HG03095 (cell line): ENCODE measurements at regions not wholly inside any gene's neighbourhood (a gene's known extent, or its start where the extent isn't known, plus 50 kb on each side); places are given as distances from the start of the nearest gene placed in this dataset.
"Not testable (repeated sequence)": the region's sequence is repeated elsewhere in the genome, so short reads cannot be mapped to it uniquely, and the experiment has no call there.

ENCODE experiments used
- ATAC-seq: cut with Tn5 transposase; IDR thresholded peaks from one replicate; pipeline ENCODE4 v1.9.1; 2021; ENCODE audit warnings: moderate library complexity; ENCODE audit not compliant: unreplicated experiment

DNA sequence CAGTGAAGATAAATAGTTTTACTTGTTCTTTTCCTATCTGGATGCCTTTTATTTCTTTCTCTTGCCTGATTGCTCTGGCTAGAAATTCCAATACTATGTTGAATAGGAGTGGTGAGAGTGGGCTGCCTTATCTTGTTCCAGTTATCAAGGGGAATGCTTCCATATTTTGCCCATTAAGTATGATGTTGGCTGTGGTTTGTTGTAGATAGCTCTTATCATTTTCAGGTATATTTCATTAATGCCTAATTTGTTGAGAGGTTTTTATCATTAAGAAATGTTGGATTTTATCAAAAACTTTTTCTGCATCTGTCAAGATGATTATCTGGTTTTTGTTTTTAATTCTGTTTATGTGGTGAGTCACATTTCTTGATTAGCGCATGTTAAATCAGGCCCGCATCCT, 655.8 kb downstream of the NUP35 start:
- ATAC-seq = no peak

DNA sequence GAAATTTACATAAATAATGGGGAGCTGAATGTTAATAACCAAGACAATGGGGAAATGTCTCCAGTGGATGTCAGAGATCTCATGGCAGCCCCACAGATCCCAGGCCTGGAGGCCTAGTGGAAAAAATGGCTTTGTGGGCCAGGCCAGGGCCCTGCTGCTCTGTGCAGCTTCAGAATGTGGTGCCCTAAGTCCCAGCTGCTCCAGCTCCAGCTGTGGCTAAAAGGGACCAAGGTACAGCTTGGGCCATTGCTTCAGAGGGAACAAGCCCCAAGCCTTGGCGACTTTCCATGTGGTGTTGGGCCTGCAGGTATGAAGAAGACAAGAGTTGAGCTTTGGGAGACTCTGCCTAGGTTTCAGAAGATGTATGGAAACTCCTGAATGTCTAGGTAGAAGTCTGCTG, 658.2 kb downstream of the NUP35 start:
- ATAC-seq = no peak

DNA sequence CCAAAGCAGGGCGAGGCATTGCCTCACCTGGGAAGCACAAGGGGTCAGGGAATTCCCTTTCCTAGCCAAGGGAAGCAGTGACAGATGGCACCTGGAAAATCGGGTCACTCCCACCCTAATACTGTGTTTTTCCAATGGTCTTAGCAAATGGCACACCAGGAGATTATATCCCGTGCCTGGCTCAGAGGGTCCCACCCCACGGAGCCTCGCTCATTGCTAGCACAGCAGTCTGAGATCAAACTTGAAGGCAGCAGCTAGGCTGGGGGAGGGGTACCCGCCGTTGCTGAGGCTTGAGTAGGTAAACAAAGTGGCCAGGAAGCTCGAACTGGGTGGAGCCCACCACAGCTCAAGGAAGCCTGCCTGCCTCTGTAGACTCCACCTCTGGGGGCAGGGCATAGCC, 664.6 kb downstream of the NUP35 start:
- not testable (repeated sequence) for ATAC-seq

DNA sequence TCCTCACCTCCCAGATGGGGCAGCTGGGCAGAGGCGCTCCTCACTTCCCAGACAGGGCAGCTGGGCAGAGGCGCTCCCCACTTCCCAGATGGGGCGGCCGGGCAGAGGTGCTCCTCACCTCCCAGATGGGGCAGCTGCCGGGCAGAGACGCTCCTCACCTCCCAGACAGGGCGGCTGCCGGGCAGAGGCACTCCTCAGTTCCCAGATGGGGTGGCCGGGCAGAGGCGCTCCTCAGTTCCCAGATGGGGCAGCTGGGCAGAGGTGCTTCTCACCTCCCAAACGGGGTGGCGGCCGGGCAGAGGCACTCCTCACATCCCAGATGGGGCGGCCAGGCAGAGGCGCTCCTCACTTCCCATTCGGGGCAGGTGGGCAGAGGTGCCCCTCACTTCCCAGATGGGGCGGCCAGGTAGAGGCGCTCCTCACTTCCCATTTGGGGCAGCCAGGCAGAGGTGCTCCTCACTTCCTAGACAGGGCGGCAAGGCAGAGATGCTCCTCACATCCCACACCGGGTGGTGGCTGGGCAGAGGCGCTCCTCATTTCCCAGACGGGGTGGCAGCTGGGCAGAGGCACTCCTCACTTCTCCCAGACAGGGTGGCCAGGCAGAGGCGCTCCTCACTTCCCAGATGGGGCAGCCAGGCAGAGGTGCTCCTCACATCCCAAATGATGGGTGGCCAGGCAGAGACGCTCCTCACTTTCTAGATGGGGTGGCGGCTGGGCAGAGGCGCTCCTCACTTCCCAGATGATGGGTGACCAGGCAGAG, 668.1 kb downstream of the NUP35 start:
- not testable (repeated sequence) for ATAC-seq

DNA sequence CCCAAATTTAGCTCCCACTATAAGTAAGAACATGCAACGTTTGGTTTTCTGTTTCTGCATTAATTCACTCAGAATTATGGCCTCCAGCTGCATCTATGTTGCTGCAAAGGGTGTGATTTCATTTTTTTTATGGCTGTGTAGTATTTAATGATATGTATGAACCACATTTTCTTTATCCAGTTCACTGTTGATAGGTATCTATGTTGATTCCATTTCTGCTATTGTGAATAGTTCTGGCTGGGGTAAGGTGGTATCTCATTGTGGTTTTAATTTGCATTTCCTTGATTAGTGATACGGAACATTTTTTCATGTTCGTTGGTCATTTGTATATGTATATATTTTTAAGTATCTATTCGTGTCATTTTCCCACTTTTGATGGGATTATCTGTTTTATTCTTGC, 674.3 kb downstream of the NUP35 start:
- no peak for ATAC-seq

DNA sequence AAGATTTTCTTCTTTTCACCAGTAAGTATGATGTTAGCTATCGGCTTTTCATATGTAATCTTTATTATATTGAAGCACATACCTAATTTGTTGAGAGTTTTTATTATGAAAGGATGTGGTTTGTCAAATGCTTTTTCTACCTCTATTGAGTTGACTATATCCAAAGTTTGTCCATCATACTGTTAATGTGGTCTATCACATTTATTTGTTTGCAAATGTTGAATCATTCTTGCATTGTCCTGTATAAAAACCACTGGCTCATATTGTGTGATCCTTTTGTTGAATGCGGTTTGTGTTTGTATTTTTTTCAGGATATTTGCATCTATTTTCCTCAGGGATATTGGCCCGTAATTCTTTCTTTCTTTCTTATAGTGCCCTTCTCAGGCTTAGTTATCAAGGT, 675.5 kb downstream of the NUP35 start:
- ATAC-seq = no peak

DNA sequence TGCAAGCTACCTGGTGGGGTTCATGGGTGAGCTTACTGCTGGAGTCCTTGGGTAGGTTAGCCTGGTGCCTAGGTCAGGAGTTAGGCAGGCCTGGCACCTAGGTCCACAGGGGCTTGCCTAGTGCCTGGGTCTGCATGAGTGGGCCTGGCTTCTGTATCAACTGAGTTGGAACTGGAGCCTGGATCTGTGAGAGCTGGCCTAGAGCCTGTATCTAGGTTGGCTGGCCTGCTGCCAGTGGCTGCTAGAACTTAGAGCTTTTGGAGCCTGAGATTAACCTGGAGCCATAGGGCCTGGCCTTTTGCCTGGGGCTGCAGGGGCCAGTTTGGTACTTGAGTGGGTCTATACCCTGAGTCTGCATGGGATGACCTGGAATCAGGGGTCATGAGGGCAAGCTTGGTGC, 679.4 kb downstream of the NUP35 start:
- no peak for ATAC-seq

DNA sequence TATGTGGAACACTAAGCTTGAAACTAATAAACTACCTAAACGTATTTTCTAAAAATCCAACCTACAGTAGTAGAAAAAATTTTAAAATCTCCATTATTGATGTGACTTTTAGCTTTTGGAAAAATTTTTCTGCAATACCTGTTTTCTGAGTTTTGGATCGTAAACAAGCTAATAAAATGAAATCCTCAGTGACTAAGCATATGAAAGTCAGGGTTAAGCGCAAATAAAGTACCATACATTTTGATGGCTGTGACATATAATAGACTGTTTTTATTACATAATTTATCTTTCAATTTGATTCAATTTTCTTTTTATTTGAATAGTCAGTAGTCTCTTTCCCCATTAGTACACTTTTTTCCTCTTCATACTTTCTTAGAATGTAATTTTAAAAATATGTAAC, 683.6 kb downstream of the NUP35 start:
- ATAC-seq = no peak

DNA sequence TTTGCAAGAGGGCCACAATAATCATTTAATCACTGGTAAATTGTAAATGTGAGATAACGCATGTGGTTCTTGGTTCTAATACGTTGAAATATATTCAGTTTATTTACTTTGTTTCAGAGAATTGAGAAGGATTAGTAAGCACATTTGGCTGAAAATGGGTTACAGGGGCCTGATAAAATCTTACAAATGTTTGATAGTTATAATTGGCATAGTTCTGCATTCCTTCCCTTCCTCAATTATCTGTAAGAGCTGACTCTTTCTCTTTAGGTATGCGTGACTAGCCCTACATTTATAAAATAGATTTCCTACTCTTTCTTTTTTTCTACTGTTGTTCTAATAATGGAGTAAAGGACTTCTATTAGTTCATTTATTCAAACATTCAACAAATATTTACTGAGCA, 685.2 kb downstream of the NUP35 start:
- ATAC-seq = no peak

DNA sequence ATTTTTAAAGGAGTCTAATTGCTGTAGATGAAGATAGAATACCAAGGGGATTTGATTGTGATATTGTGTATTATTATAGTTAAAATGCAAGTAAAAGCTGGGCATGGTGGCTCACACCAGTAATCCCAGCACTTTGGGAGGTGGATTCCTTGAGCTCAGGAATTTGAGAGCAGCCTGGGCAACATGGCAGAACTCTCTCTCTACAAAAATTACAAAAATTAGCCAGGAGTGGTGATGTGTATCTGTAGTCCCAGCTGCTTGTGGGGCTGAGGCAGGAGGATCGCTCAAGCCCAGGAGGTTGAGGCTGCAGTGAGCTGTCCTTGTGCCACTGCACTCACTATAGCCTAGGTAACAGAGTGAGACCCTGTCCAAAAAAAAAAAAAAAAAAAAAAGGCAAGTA, 687.0 kb downstream of the NUP35 start:
- no peak for ATAC-seq

DNA sequence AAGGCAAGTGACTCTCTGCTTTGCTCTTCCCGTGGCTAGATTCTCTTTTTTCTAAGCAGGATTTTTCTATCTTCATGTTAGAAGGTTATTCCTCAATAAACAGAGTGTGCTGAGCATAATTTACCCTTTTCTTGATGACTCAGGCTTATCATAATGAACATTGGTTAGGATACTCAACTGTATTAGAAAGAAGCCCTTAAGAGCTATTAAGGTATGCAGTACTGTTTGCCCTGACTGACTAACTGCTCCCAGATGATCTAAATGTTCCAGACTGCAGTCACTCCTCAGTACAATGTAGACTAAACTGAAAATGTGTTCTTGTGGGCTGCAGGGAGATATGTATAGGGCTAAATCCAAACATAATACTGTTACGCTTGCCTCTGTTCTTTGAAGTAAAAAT, 687.8 kb downstream of the NUP35 start:
- ATAC-seq = no peak

DNA sequence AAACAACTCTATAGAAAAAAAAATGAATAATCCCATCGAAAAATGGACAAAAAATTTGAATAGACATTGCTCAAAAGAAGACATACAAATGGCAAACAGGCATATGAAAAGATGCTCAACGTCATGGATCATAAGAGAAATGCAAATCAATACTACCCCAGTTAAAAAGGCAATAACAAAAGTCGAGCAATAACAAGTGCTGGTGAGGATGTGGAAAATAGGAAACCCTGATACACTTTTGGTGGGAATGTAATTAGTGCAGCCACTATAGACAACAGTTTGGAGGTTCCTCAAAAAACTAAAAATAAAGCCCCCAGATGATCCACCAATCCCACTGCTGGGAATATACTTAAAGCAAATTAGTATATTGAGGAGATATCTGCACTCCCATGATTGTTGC, 701.5 kb downstream of the NUP35 start:
- ATAC-seq = no peak

DNA sequence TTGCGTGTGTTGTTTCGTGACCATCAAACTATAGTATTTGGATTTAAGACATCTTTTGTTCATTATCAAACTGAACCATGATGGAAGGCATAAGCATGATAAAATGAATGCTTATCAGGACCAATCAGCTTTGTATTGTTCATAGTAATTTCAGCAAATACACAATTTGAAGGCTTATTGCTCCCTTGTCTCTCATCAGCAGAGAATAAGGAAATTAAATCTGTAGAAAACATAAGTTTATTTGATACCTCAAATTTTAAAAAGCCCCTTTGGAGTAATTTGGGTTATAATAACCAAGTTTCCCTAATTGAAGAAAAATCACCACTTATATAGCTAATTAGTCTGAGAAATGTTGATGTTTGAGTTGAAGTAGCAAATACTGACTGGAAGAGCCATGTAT, 705.7 kb downstream of the NUP35 start:
- ATAC-seq = no peak

DNA sequence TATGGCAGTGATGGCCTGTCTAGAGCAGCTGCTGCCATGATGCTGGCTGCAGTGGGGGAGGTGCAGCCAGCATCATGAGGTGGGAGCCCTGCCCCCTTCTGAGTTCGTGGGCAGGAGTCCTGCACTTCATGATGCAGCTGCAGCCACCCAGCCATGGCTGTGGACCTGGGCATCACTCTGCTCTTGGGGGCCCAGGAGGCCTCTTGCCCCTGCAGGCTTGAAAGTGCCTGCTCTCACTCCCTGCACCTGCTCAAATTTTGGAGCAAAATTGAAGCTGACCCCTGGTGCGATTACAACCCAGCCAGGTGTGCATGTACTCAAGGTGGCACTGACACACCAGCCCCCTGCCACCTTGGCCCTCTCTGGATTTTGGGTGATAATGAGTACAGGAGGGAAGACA, 712.9 kb downstream of the NUP35 start:
- ATAC-seq = no peak

DNA sequence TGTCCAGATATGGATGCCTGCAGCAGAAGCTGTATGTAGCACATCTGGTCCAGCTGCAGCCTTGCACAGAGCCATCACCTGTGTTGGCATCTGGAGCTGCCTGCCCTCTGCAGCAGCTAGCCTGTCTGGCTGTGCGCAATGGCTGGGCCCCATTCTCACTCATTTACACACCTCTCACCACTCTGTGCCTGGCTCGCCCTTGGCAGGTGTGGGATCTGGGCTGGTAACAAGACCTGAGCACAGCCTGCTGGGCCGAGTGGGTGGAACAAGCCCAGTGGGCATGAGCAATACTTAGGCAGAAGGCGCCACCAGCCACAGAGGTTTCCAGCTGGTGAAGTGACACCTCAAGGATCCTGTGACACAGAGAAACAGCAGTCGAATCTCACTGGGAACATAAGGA, 714.1 kb downstream of the NUP35 start:
- no peak for ATAC-seq

DNA sequence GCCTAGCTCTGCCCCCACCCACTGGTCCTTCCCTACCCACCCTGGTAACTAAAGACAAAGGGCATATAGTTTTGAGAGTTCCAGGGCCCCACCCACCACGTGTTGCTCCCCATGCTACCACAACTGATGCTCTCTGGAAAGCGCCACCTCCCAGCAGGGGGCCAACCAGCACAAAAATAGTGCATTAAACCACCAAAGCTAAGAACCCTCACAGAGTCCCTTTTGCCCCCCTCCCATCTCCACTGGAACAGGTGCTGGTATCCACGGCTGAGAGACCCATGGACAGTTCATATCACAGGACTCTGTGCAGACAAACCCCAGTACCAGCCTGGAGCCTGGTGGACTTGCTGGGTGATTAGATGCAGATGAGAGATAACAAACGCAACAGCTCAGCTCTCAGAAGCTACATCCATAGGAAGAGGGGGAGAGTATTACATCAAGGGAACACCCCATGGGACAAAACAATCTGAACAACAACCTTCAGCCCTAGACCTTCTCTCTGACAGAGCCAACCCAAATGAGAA, 715.9 kb downstream of the NUP35 start:
- ATAC-seq = no peak

DNA sequence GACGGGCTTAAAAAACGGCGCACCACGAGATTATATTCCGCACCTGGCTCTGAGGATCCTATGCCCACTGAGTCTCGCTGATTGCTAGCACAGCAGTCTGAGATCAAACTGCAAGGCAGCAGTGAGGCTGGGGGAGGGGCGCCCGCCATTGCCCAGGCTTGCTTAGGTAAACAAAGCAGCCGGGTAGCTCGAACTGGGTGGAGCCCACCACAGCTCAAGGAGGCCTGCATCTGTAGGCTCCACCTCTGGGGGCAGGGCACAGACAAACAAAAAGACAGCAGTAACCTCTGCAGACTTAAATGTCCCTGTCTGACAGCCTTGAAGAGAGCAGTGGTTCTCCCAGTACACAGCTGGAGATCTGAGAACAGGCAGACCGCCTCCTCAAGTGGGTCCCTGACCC, 725.6 kb downstream of the NUP35 start:
- not testable (repeated sequence) for ATAC-seq

DNA sequence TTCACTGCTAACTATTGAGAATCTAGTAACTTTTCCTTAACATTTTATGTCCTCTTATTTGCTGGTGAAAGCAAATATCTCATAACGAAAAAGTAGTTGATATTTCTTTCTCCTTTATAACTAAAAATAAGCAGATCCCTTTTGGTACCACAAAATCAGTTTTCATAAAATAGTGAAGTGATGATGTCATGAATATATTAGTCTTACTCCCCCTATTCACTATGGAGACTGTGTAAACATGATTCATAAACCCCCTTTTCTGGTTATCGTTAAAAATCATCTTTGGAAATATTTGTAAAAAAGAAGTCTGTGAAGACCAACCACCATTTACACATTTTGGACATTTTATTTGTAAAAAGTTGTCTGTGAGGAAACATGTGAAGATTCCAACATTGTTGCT, 734.9 kb downstream of the NUP35 start:
- ATAC-seq = no peak

DNA sequence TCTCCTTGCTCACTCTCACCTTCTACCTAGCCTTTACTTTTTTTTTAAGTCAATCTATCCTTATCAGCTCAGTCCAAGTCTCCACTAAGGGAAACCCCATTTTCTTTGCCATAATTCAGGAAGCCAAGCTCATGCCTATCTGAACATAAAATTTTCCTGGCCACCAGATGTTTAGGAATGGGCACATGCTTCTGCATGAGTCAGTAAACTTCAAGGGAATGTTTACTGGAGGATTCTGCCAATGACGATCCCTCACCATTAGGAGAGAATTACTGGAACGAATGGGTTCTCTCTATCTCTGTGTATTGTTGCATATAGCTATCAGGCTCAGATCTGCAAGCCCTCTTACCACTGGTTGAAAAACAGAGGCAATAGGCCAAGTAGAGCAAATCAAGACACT, 731.7 kb upstream of the ZNF804A start:
- ATAC-seq = no peak

DNA sequence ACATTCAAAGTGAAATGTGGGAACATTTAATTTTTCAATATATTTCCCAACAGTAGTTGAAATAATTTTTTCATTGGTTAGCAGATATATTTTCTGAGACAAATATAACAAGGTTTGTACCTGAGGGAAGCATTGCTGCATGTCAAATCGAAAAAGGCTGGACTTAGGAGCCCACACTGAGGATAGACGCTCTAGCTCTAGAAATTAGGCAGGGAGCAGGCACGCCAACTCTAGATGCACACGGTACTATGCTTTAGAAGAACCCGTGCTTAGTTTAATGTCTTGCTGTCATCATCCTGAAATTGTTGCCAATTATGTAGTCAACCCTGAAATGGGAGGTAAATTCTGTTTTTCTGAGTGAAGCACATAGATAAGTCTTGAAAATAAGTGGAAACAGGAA, 731.1 kb upstream of the ZNF804A start:
- ATAC-seq = no peak

DNA sequence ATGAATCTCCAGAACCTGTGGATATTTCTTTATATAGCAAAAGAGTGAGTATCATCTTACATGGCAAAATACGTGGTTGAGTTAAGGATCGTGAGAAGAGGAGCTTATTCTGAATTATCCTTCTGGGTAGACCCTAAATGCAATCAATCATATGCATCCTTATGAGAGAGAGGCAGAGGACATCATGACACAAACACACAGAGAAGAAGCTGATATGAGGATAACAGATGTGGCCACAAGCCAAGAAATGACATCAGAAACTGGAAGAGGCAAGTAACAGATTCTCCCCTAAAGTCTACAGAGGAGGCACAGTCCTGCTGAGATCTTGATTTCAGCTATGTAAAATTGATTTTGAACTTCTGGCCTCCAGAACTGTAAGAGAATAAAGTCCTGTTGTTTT, 730.2 kb upstream of the ZNF804A start:
- ATAC-seq = no peak

DNA sequence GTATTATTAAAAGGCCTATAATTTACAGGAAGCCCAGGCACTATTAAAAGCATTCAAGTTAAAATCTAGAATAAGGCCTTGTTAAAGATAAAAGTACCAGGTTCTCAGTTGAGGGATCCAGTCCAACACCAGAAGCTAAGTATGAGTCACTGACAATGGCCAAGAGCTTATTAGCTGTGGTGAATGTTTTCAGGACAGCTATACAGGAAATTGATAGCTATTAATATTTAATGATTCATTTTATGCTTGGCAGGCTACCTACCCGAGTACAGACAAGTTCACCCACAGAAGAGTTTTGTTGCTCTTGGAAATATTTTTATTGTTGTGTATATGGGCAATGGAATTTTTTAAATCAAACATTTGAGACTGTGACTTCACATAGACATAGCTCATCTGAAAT, 729.6 kb upstream of the ZNF804A start:
- ATAC-seq = peak; percentile 45

DNA sequence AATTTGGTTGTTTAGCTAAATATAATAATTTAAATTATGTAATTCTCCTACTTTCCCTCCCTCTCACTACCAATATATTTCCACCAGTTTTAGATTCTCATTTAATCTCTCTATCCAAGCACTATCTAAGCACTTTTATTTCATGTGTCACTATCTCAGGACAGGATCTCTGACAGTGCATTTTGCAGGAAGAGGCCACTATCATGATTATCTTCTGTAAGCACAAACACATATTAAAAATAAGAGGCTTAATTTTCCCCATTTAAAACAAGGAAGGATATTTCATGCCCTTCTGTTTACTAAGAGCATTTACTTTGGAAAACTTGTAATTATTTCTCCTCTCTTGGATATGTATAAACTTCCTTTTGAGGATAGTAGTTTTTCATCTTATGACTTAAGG, 726.2 kb upstream of the ZNF804A start:
- no peak for ATAC-seq
